NCI-H2227 (cell line): ENCODE measurements at regions not wholly inside any gene's neighbourhood (a gene's known extent, or its start where the extent isn't known, plus 50 kb on each side); places are given as distances from the start of the nearest gene placed in this dataset.
A peak's percentile ranks its signal among the peaks of the same experiment; 100 is the strongest.

Experiments
- DNase-seq: peaks from one replicate; lab custom pipeline; 2025; ENCODE audit not compliant: unreplicated experiment; lab: John Stamatoyannopoulos, UW

DNA sequence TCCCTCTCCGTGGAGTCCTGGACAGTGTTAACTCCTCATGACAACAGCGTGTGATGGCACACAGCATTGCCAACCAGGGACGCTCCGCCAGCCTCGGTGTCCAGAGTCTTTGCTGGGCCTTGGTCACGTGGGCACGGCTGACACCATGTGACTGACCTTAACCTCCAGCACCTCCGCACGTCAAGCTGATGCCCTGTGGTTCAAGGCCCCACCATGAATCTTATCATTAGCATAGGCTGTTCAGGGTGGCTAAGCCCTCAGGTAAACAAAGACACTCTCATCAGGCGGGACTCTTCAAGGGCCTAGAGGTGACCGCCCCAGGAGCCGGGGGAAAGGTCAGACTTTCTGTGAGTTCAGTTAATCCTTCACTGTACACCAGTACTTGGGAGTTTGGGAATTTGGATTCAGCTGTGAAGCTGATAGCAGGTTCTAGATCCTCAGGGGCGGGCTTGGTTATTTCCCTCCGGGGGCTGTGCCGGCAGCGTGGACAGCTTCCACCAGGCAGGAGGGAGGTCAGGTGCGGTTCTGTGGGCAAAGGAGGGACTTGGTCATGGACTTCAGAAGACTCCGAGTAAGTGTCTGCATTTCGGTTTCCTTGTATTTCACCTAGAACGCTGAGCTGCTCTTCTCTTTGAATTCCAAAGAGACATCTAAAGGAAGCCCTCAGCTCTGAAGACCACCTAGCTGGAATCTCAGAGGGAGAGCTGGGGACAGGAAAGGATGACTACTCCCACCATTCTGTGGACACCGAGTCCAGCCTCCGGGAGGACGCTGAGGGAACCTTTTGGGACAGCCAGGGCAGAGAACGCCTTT lies 195.5 kb upstream of the CIBAR2 start:
- DNase-seq = no peak

GRCh38 chr16:85308611-85309540 lies 196.6 kb upstream of the CIBAR2 start:
- no peak for DNase-seq

- no peak for DNase-seq
Measured at GRCh38 chr16:85309656-85310587, 197.7 kb upstream of the CIBAR2 start.

DNA sequence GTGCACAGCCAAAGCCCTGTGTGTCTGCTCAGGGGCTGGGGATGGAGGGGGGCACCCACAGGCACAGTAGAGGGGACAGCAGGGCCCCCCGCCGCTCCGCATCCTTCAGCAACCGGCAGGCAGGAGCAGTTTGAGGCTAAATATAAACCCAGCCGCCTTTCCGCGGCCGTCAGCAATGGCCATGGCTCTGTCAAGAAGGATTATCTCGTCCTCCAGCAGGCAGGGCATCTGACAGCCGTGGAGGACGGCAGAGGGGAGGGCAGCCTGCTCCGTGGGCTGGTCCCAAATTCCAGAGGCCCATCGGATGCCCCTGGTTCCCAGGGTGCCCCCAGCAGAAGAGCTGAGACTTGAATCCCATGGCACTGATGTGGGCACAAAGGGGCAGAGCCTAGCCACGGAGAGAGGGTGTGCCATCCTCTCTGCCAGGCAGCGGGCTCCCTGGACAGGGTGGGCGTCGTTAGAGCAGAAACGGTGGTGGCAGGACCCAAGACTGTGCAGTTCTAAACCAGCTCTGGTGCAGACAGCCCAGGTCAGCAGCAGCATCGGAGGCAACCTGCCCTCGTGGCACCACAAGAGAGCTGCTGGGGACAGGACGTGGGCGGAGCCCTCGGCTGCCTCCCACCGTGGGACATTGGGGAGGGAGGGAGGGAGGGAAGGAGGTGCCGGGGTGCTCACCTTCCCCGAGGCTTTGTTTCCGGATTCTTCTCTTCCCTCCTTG lies 198.8 kb upstream of the CIBAR2 start:
- no peak for DNase-seq

DNA sequence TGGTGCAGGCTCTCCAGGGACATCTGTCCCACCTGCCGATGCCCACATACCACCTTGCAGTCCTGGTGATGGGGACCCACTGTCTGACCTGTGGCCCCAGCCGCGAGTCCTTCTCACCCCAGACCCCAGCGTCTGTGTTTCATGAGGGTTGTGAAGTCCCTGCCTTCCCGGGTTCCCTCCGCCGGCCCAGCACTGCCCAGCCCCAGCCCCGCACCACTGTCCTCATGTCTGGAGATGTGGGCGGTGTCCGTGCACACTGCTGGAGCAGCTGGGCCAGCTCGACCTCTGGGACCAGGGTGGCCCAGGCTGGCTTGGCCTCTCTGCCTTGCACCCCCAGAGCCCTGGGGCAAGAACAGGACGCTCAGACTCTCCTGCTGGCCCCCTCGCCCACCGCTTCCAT lies 199.5 kb upstream of the CIBAR2 start:
- DNase-seq = no peak

- no peak for DNase-seq
Measured at GRCh38 chr16:85312174-85312573, 199.9 kb upstream of the CIBAR2 start.

- no peak for DNase-seq
Measured at GRCh38 chr16:85312642-85313525, 200.6 kb upstream of the CIBAR2 start.

DNA sequence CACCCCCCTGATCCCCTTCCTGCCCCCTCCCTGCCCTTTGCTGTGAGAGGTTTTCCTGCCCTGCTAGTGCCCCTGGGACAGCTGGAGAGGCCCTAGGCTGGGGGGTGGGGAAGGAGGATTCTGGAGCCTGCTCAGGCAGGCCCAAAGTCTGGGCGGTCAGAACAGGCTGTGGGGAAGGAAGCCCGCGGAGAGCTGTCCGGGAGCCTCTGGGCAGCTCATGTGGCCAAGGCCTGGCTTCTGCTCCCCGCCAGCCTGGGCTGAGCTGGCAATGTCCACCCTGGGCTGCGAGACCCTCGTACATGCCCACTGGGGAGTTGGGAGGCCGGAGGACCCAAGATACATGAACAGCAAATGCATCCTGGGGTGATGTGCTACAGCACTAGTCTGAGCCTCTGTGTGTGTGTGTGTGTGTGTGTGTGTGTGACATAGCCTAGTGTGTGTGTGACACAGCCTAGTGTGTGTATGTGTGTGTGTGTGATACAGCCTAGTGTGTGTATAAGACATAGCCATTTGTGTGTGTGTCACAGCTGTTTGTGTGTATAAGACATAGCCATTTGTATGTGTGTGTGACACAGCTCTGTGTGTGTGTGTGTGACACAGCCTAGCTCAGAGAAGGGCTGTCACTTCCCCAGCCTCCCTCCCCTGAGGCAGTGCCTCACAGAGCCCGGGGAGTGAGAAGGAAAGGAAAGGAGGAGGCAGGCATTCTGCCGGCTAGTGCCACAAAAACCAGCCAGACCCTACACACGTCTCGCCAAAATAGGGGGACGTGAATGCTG lies 201.4 kb upstream of the CIBAR2 start:
- DNase-seq = peak; percentile 12

GRCh38 chr16:85314512-85314971 lies 202.3 kb upstream of the CIBAR2 start:
- no peak for DNase-seq

GRCh38 chr16:85315866-85316265 lies 203.6 kb upstream of the CIBAR2 start:
- no peak for DNase-seq

GRCh38 chr16:85316321-85316919 lies 204.1 kb upstream of the CIBAR2 start:
- DNase-seq = peak; percentile 23

DNA sequence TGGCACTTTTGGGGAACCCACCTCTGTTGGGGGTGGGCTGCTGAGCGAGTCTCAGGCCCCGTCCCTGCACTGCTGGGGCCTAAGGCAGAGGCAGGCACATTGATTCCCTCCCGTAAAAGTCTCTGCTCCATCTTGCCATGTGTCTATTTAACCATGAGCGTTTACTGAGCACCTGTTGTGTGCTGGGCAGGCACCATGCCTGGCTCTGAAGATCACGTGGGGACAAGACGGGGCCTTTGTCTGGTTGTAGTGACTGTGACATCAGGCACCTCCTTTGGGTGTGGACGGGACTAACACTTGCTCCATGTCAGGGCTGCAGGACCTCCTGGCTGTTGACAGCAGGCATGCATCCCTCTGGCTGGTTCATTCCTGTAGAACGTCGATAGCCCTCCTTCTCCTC lies 204.7 kb upstream of the CIBAR2 start:
- DNase-seq = no peak

- no peak for DNase-seq
Measured at GRCh38 chr16:85317704-85318103, 205.4 kb upstream of the CIBAR2 start.

GRCh38 chr16:85319208-85319983 lies 207.1 kb upstream of the CIBAR2 start:
- no peak for DNase-seq

GRCh38 chr16:85319984-85320440 lies 207.7 kb upstream of the CIBAR2 start:
- DNase-seq = no peak

GRCh38 chr16:85320677-85321385 lies 208.6 kb upstream of the CIBAR2 start:
- no peak for DNase-seq
